Tibial nerve (tissue), 3 donors: ENCODE measurements at regions not wholly inside any gene's neighbourhood (a gene's known extent, or its start where the extent isn't known, plus 50 kb on each side); places are given as distances from the start of the nearest gene placed in this dataset.
"Not testable (repeated sequence)": the region's sequence is repeated elsewhere in the genome, so short reads cannot be mapped to it uniquely, and the experiment has no call there.

Source experiments
- CTCF ChIP-seq, 5 experiments: fragments of 200-600 bp in 3 of 5; fragments of 450-650 bp in 2 of 5; sonication (generic) in 3 of 5; IDR thresholded peaks; one replicate each; pipeline ENCODE4 v1.5.1; 2016 to 2019; ENCODE audit warnings: antibody characterized with exemption in 5 of 5, mild to moderate bottlenecking in 3 of 5, moderate library complexity in 2 of 5
- POLR2A ChIP-seq, 2 donors: fragments of 450-650 bp; IDR thresholded peaks; one replicate each; pipeline ENCODE4 v1.6.1; 2017; ENCODE audit warnings: antibody characterized with exemption in 2 of 2, mild to moderate bottlenecking in 2 of 2, moderate library complexity in 2 of 2

GRCh38 chr7:68866721-68867120, 731.6 kb upstream of the AUTS2 start:
- TF ChIP-seq CTCF, POLR2A (IDR thresholded peaks at IDR 0.05): not testable (repeated sequence)
